ENCODE measurements at regions not wholly inside any gene's neighbourhood (a gene's known extent, or its start where the extent isn't known, plus 50 kb on each side); places are given as distances from the start of the nearest gene placed in this dataset.
"Not testable (repeated sequence)": the region's sequence is repeated elsewhere in the genome, so short reads cannot be mapped to it uniquely, and the experiment has no call there.

GRCh38 chr10:109277456-109277855, 645.9 kb downstream of the XPNPEP1 start:
- H3K36me3 Mint-ChIP-seq: no peaks in the 10 kb centered on the region
- no peaks in the 10 kb centered on the region for H3K27me3 Mint-ChIP-seq
- H3K27ac Mint-ChIP-seq: no peak overlapping the region
- H3K4me1 Mint-ChIP-seq: no peaks in the 10 kb centered on the region
- H3K4me3 Mint-ChIP-seq: no peak overlapping the region
- no peaks in the 10 kb centered on the region for H3K9me3 Mint-ChIP-seq

GRCh38 chr10:109275960-109276359, 647.4 kb downstream of the XPNPEP1 start:
- Mint-ChIP-seq H3K27me3 (no peaks in the 10 kb centered on the region), H3K36me3 (no peaks in the 10 kb centered on the region), H3K9me3 (no peaks in the 10 kb centered on the region), H3K27ac (no peak overlapping the region), H3K4me1 (no peaks in the 10 kb centered on the region), H3K4me3 (no peak overlapping the region)

GRCh38 chr10:109274681-109275080, 648.6 kb downstream of the XPNPEP1 start:
- no peaks in the 10 kb centered on the region for H3K4me1 Mint-ChIP-seq
- H3K9me3 Mint-ChIP-seq: peaks cover 5% of the 10 kb centered on the region
- no peak overlapping the region for H3K4me3 Mint-ChIP-seq
- H3K27ac Mint-ChIP-seq: no peak overlapping the region
- H3K36me3 Mint-ChIP-seq: no peaks in the 10 kb centered on the region
- H3K27me3 Mint-ChIP-seq: no peaks in the 10 kb centered on the region

- Mint-ChIP-seq H3K9me3 (peaks cover 5% of the 10 kb centered on the region), H3K4me1 (no peaks in the 10 kb centered on the region), H3K36me3 (no peaks in the 10 kb centered on the region), H3K27ac (no peak overlapping the region), H3K4me3 (no peak overlapping the region), H3K27me3 (no peaks in the 10 kb centered on the region)
Measured at GRCh38 chr10:109270173-109270572, 653.1 kb downstream of the XPNPEP1 start.

- Mint-ChIP-seq H3K27me3 (no peaks in the 10 kb centered on the region), H3K9me3 (peaks cover 7% of the 10 kb centered on the region), H3K4me1 (no peaks in the 10 kb centered on the region), H3K27ac (no peak overlapping the region), H3K4me3 (no peak overlapping the region), H3K36me3 (no peaks in the 10 kb centered on the region)
Measured at GRCh38 chr10:109264004-109264403, 659.3 kb downstream of the XPNPEP1 start.

- no peak overlapping the region for H3K4me3 Mint-ChIP-seq
- no peak overlapping the region for H3K27ac Mint-ChIP-seq
- H3K36me3 Mint-ChIP-seq: no peaks in the 10 kb centered on the region
- H3K4me1 Mint-ChIP-seq: no peaks in the 10 kb centered on the region
- H3K27me3 Mint-ChIP-seq: no peaks in the 10 kb centered on the region
- H3K9me3 Mint-ChIP-seq: peaks cover 7% of the 10 kb centered on the region
Measured at GRCh38 chr10:109261231-109261630, 662.1 kb downstream of the XPNPEP1 start.

GRCh38 chr10:109259293-109259692, 664.0 kb downstream of the XPNPEP1 start:
- Mint-ChIP-seq H3K27me3 (no peaks in the 10 kb centered on the region), H3K27ac (no peak overlapping the region), H3K36me3 (no peaks in the 10 kb centered on the region), H3K4me1 (no peaks in the 10 kb centered on the region), H3K9me3 (peaks cover 7% of the 10 kb centered on the region), H3K4me3 (no peak overlapping the region)

- H3K9me3 Mint-ChIP-seq: no peaks in the 10 kb centered on the region
- H3K27ac Mint-ChIP-seq: no peak overlapping the region
- H3K27me3 Mint-ChIP-seq: peaks cover 3% of the 10 kb centered on the region
- H3K4me1 Mint-ChIP-seq: no peaks in the 10 kb centered on the region
- H3K4me3 Mint-ChIP-seq: no peak overlapping the region
- H3K36me3 Mint-ChIP-seq: no peaks in the 10 kb centered on the region
Measured at GRCh38 chr10:109253306-109253705, 670.0 kb downstream of the XPNPEP1 start.

- Mint-ChIP-seq H3K27me3 (peaks cover 3% of the 10 kb centered on the region), H3K4me1 (no peaks in the 10 kb centered on the region), H3K4me3 (no peak overlapping the region), H3K9me3 (no peaks in the 10 kb centered on the region), H3K27ac (no peak overlapping the region), H3K36me3 (no peaks in the 10 kb centered on the region)
Measured at GRCh38 chr10:109250152-109250551, 673.2 kb downstream of the XPNPEP1 start.

- Mint-ChIP-seq H3K27me3 (no peaks in the 10 kb centered on the region), H3K9me3 (no peaks in the 10 kb centered on the region), H3K4me1 (no peaks in the 10 kb centered on the region), H3K36me3 (no peaks in the 10 kb centered on the region), H3K27ac (no peak overlapping the region), H3K4me3 (no peak overlapping the region)
Measured at GRCh38 chr10:109247814-109248213, 675.5 kb downstream of the XPNPEP1 start.

- Mint-ChIP-seq H3K27ac (no peak overlapping the region), H3K4me3 (no peak overlapping the region), H3K4me1 (no peaks in the 10 kb centered on the region), H3K36me3 (no peaks in the 10 kb centered on the region), H3K9me3 (no peaks in the 10 kb centered on the region), H3K27me3 (no peaks in the 10 kb centered on the region)
Measured at GRCh38 chr10:109245821-109246220, 677.5 kb downstream of the XPNPEP1 start.

- Mint-ChIP-seq H3K9me3 (no peaks in the 10 kb centered on the region), H3K4me3 (no peak overlapping the region), H3K36me3 (no peaks in the 10 kb centered on the region), H3K4me1 (no peaks in the 10 kb centered on the region), H3K27ac (no peak overlapping the region), H3K27me3 (no peaks in the 10 kb centered on the region)
Measured at GRCh38 chr10:109239371-109239770, 683.9 kb downstream of the XPNPEP1 start.

- H3K4me1 Mint-ChIP-seq: no peaks in the 10 kb centered on the region
- H3K27me3 Mint-ChIP-seq: no peaks in the 10 kb centered on the region
- H3K9me3 Mint-ChIP-seq: no peaks in the 10 kb centered on the region
- H3K27ac Mint-ChIP-seq: no peak overlapping the region
- no peak overlapping the region for H3K4me3 Mint-ChIP-seq
- H3K36me3 Mint-ChIP-seq: no peaks in the 10 kb centered on the region
Measured at GRCh38 chr10:109237682-109238081, 685.6 kb downstream of the XPNPEP1 start.

GRCh38 chr10:109237050-109237449, 686.3 kb downstream of the XPNPEP1 start:
- Mint-ChIP-seq H3K36me3 (no peaks in the 10 kb centered on the region), H3K4me1 (no peaks in the 10 kb centered on the region), H3K27me3 (no peaks in the 10 kb centered on the region), H3K9me3 (no peaks in the 10 kb centered on the region), H3K27ac (no peak overlapping the region), H3K4me3 (no peak overlapping the region)

GRCh38 chr10:109223533-109223932, 699.8 kb downstream of the XPNPEP1 start:
- not testable (repeated sequence) for H3K27me3 Mint-ChIP-seq, H3K27ac Mint-ChIP-seq, H3K9me3 Mint-ChIP-seq, H3K4me1 Mint-ChIP-seq, H3K36me3 Mint-ChIP-seq, H3K4me3 Mint-ChIP-seq

- Mint-ChIP-seq H3K4me3 (no peak overlapping the region), H3K27me3 (no peaks in the 10 kb centered on the region), H3K27ac (no peak overlapping the region), H3K4me1 (no peaks in the 10 kb centered on the region), H3K9me3 (peaks cover 6% of the 10 kb centered on the region), H3K36me3 (no peaks in the 10 kb centered on the region)
Measured at GRCh38 chr10:109219935-109220605, 703.2 kb downstream of the XPNPEP1 start.

- Mint-ChIP-seq H3K27ac (no peak overlapping the region), H3K27me3 (no peaks in the 10 kb centered on the region), H3K36me3 (no peaks in the 10 kb centered on the region), H3K4me3 (no peak overlapping the region), H3K9me3 (peaks cover 6% of the 10 kb centered on the region), H3K4me1 (no peaks in the 10 kb centered on the region)
Measured at GRCh38 chr10:109218207-109218606, 705.1 kb downstream of the XPNPEP1 start.

Data from activated naive CD4-positive, alpha-beta T cell treated with anti-CD3 and anti-CD28 coated beads, Interleukin-2, amount 50 U/mL, for 24 hours (primary cell).